Keratinocyte (primary cell): ENCODE measurements at regions not wholly inside any gene's neighbourhood (a gene's known extent, or its start where the extent isn't known, plus 50 kb on each side); places are given as distances from the start of the nearest gene placed in this dataset.

Experiments
- DNase-seq: peaks from one replicate; pipeline ENCODE4 v3.0.0-alpha.2; 2011; ENCODE audit warnings: low read depth, missing footprints, low spot score
- FAIRE-seq: peaks from 2 replicates; lab custom pipeline; 2011; peaks lifted over from hg19 to GRCh38; lab: Jason Lieb, UNC
- H2AFZ ChIP-seq: 2 replicates; pipeline ENCODE4 v1.6.0; 2012; ENCODE audit warnings: low read length, control low read depth, inconsistent platforms; ENCODE audit not compliant: control insufficient read depth
- H3K27ac ChIP-seq: 2 replicates; pipeline ENCODE4 v1.5.1; 2011; ENCODE audit warnings: low read length; ENCODE audit not compliant: control insufficient read depth, insufficient read depth
- H3K27me3 ChIP-seq: 3 replicates; pipeline ENCODE4 v1.6.0; 2011; ENCODE audit warnings: low read length; ENCODE audit not compliant: control insufficient read depth, insufficient read depth; ENCODE audit errors: extremely low read depth
- H3K36me3 ChIP-seq, 2 experiments: 2 replicates in 1 of 2; 3 replicates in 1 of 2; pipeline ENCODE4 v1.5.1; 2011; ENCODE audit warnings: low read length in 2 of 2, mild to moderate bottlenecking in 1 of 2; ENCODE audit not compliant: control insufficient read depth in 2 of 2, insufficient read depth in 2 of 2; ENCODE audit errors: extremely low read depth in 1 of 2
- H3K4me1 ChIP-seq: 3 replicates; pipeline ENCODE4 v1.5.1; 2011; ENCODE audit warnings: low read length; ENCODE audit not compliant: control insufficient read depth, insufficient read depth; ENCODE audit errors: extremely low read depth
- H3K4me2 ChIP-seq: 3 replicates; pipeline ENCODE4 v1.6.0; 2011; ENCODE audit warnings: low read depth, low read length; ENCODE audit not compliant: control insufficient read depth, insufficient read depth; ENCODE audit errors: extremely low read depth
- H3K4me3 ChIP-seq, 3 experiments: fragments of 200-600 bp in 1 of 3; sonication (generic) in 1 of 3; 2 replicates in 2 of 3; 3 replicates in 1 of 3; pipeline ENCODE4 v1.5.1; 2011 to 2016; ENCODE audit warnings: low read length in 3 of 3, mild to moderate bottlenecking in 3 of 3, control low read depth in 2 of 3, inconsistent platforms in 1 of 3, low read depth in 1 of 3, mixed read lengths in 1 of 3, mixed run types in 1 of 3, moderate library complexity in 1 of 3; ENCODE audit not compliant: control insufficient read depth in 2 of 3, insufficient read depth in 2 of 3; ENCODE audit errors: extremely low read depth in 1 of 3
- H3K79me2 ChIP-seq: 2 replicates; pipeline ENCODE4 v1.6.0; 2012; ENCODE audit warnings: low read length; ENCODE audit not compliant: control insufficient read depth, insufficient read depth
- H3K9ac ChIP-seq: 3 replicates; pipeline ENCODE4 v1.6.0; 2011; ENCODE audit warnings: low read length; ENCODE audit not compliant: control insufficient read depth, insufficient read depth; ENCODE audit errors: extremely low read depth
- H3K9me1 ChIP-seq: 3 replicates; pipeline ENCODE4 v1.6.0; 2011; ENCODE audit warnings: low read length; ENCODE audit not compliant: control insufficient read depth, insufficient read depth; ENCODE audit errors: extremely low read depth
- H3K9me3 ChIP-seq: 2 replicates; pipeline ENCODE4 v1.5.1; 2012; ENCODE audit warnings: low read depth, low read length; ENCODE audit not compliant: control insufficient read depth
- H4K20me1 ChIP-seq: 3 replicates; pipeline ENCODE4 v1.6.0; 2011; ENCODE audit warnings: low read length; ENCODE audit not compliant: control insufficient read depth, insufficient read depth; ENCODE audit errors: extremely low read depth
- CTCF ChIP-seq, 3 experiments: IDR thresholded peaks in 1 of 3; conservative IDR thresholded peaks in 1 of 3; optimal IDR thresholded peaks in 1 of 3; 2 replicates in 2 of 3; 3 replicates in 1 of 3; pipeline versions ENCODE3 to v1.5.1; 2011; ENCODE audit warnings: low read length in 3 of 3, mild to moderate bottlenecking in 3 of 3, moderate library complexity in 2 of 3, control low read depth in 1 of 3, inconsistent platforms in 1 of 3; ENCODE audit not compliant: insufficient read depth in 2 of 3; ENCODE audit errors: extremely low read depth in 1 of 3
- EZH2 ChIP-seq: IDR thresholded peaks from one replicate; pipeline ENCODE4 v1.6.1; 2012; ENCODE audit warnings: inconsistent platforms, mild to moderate bottlenecking, low read length, moderate library complexity
- dilution Hi-C: fragments of 300-500 bp; cut with MboI; formaldehyde crosslinking; loops from one replicate; pipeline ENCODE4 v1.7.0; 2020; ENCODE audit warnings: low sequenced_read_pairs; ENCODE audit not compliant: extremely low pct_ligation_motif_present

GRCh38 chr13:33496336-33496735 lies 210.8 kb upstream of the STARD13 start:
- Histone ChIP-seq H4K20me1 (no peaks in the 10 kb centered on the region), H3K79me2 (no peaks in the 10 kb centered on the region), H3K4me1 (peaks cover 17% of the 10 kb centered on the region), H3K9me3 (no peaks in the 10 kb centered on the region), H3K9ac (no peak overlapping the region), H3K27me3 (no peaks in the 10 kb centered on the region), H3K9me1 (no peaks in the 10 kb centered on the region), H3K27ac (no peak overlapping the region), H2AFZ (no peak overlapping the region), H3K36me3 (no peaks in the 10 kb centered on the region), H3K4me3 (no peak overlapping the region), H3K4me2 (no peak overlapping the region)
- no peak for DNase-seq
- no peak for FAIRE-seq
- TF ChIP-seq CTCF (optimal IDR thresholded peaks at IDR 0.05 in 1 of 3, IDR thresholded peaks at IDR 0.05 in 1 of 3, conservative IDR thresholded peaks at IDR 0.05 in 1 of 3; ENCODE audit: extremely low read depth in 1 of 3, insufficient read depth in 2 of 3, low read length in 3 of 3): no peak
- dilution Hi-C loops: no loop called here

- H3K9ac ChIP-seq: no peak overlapping the region
- dilution Hi-C loops: no loop called here
- no peaks in the 10 kb centered on the region for H3K36me3 ChIP-seq
- H3K27ac ChIP-seq: no peak overlapping the region
- no peaks in the 10 kb centered on the region for H3K9me1 ChIP-seq
- no peak overlapping the region for H3K4me3 ChIP-seq
- H4K20me1 ChIP-seq: no peaks in the 10 kb centered on the region
- no peak overlapping the region for H2AFZ ChIP-seq
- H3K79me2 ChIP-seq: no peaks in the 10 kb centered on the region
- no peaks in the 10 kb centered on the region for H3K27me3 ChIP-seq
- H3K4me2 ChIP-seq: no peak overlapping the region
- no peak for DNase-seq
- peaks cover 17% of the 10 kb centered on the region for H3K4me1 ChIP-seq
- TF ChIP-seq CTCF (optimal IDR thresholded peaks at IDR 0.05 in 1 of 3, IDR thresholded peaks at IDR 0.05 in 1 of 3, conservative IDR thresholded peaks at IDR 0.05 in 1 of 3; ENCODE audit: extremely low read depth in 1 of 3, insufficient read depth in 2 of 3, low read length in 3 of 3) (no peak), EZH2 (no peak)
- no peaks in the 10 kb centered on the region for H3K9me3 ChIP-seq
- peak; percentile 51 for FAIRE-seq
Observed at GRCh38 chr13:33497146-33497845, 211.7 kb upstream of the STARD13 start.
